ENCODE measurements at regions not wholly inside any gene's neighbourhood (a gene's known extent, or its start where the extent isn't known, plus 50 kb on each side); places are given as distances from the start of the nearest gene placed in this dataset.
A peak's percentile ranks its signal among the peaks of the same experiment; 100 is the strongest.

DNA sequence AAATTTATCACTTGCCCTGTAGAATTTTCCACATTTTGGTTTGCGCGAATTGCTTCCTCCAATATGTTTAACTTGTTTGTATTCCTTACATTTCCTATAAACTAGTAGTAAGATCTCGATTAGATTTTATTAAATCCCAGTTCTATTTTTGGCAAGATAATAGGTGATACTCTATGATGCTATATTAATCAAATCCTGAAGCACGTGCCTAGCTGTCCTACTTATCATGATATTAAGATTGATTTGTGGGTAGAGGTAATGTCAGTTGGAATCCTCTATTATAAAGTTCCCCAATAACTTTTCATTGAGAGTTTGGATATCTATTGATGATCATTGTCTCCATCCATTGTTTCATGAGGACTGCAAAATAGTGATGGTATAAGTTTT lies 82.8 kb upstream of the RIPOR2 start:
- no peak for DNase-seq
- WGBS, 2 donors, result 78 to 87% methylated on average over 4 of the region's 4 CpGs
- Histone ChIP-seq H3K9me3 (no peaks in the 10 kb centered on the region), H3K36me3 (ENCODE audit: low read depth, missing control alignments) (no peaks in the 10 kb centered on the region), H3K27me3 (no peaks in the 10 kb centered on the region), H3K4me3 (no peak overlapping the region), H3K4me1 (no peaks in the 10 kb centered on the region), H3K27ac (no peak overlapping the region)
- TF ChIP-seq, protein P1, sequence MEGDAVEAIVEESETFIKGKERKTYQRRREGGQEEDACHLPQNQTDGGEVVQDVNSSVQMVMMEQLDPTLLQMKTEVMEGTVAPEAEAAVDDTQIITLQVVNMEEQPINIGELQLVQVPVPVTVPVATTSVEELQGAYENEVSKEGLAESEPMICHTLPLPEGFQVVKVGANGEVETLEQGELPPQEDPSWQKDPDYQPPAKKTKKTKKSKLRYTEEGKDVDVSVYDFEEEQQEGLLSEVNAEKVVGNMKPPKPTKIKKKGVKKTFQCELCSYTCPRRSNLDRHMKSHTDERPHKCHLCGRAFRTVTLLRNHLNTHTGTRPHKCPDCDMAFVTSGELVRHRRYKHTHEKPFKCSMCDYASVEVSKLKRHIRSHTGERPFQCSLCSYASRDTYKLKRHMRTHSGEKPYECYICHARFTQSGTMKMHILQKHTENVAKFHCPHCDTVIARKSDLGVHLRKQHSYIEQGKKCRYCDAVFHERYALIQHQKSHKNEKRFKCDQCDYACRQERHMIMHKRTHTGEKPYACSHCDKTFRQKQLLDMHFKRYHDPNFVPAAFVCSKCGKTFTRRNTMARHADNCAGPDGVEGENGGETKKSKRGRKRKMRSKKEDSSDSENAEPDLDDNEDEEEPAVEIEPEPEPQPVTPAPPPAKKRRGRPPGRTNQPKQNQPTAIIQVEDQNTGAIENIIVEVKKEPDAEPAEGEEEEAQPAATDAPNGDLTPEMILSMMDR (IDR thresholded peaks at IDR 0.05), result no peak
- TF ChIP-seq POLR2A (IDR thresholded peaks at IDR 0.05), result no peak
- intact Hi-C loops (cut with DNase I; ENCODE audit: low total_unique reads), result loop anchor here (10.0 kb wide), 1 partner anchor 164 kb away; no protein-coding TSS in a partner anchor

DNA sequence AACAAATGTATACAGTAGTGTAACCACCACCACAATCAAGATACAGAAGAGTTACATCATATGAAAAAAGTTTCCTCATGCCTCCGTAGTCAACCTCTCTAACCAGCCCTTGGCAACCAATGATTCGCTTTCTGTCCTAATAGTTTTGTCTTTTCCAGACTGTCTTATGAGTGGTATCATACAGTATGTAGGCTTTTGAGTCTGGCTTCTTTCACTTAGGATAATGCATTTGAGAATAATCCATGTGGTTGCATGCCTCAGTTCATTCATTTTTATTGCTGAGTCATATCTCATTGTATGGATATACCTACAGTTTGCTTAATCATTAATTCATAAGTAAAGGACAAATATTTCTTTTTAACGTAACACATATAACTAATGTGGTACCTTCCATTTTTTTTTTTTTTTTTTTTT lies 86.4 kb upstream of the RIPOR2 start:
- H3K4me1 ChIP-seq, result no peaks in the 10 kb centered on the region
- H3K4me3 ChIP-seq, result no peak overlapping the region
- no peaks in the 10 kb centered on the region for H3K36me3 ChIP-seq (ENCODE audit: low read depth, missing control alignments)
- no peak for TF ChIP-seq POLR2A (IDR thresholded peaks at IDR 0.05)
- TF ChIP-seq, protein P1 (IDR thresholded peaks at IDR 0.05), result no peak
- H3K9me3 ChIP-seq, result no peaks in the 10 kb centered on the region
- no peak for DNase-seq
- 76 to 89% methylated on average over 3 of the region's 3 CpGs for WGBS, 2 donors
- H3K27me3 ChIP-seq, result no peaks in the 10 kb centered on the region
- no peak overlapping the region for H3K27ac ChIP-seq
- intact Hi-C loops (cut with DNase I; ENCODE audit: low total_unique reads), result no loop called here

DNA sequence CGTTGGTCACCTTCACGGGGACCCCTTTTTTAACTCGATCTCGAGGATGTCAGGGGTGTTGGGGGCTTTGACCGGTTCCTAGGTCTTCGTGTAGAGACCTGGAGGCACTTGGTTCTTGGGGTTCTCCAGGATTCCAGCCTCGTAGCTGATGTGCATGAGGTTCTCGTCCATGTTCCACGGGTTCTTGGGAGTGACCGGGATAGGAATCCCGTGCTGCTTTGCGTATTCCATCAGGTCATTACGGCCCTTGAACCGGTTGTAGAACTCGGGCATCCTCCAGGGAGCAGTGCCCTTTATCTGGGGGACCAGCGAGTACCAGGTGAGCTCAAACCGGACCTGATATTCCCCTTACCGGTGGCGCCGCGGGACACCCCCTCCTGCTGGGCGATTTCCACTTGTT lies 88.0 kb upstream of the RIPOR2 start:
- Histone ChIP-seq H3K9me3 (no peaks in the 10 kb centered on the region), H3K4me3 (no peak overlapping the region), H3K36me3 (ENCODE audit: low read depth, missing control alignments) (no peaks in the 10 kb centered on the region), H3K27ac (no peak overlapping the region), H3K27me3 (no peaks in the 10 kb centered on the region), H3K4me1 (no peaks in the 10 kb centered on the region)
- intact Hi-C loops (cut with DNase I; ENCODE audit: low total_unique reads), result no loop called here
- TF ChIP-seq, protein P1 (IDR thresholded peaks at IDR 0.05), result no peak
- TF ChIP-seq POLR2A (IDR thresholded peaks at IDR 0.05), result no peak
- peak; percentile 27 for DNase-seq
- 71 to 86% methylated on average over 9 to 22 of the region's 22 CpGs for WGBS, 2 donors

DNA sequence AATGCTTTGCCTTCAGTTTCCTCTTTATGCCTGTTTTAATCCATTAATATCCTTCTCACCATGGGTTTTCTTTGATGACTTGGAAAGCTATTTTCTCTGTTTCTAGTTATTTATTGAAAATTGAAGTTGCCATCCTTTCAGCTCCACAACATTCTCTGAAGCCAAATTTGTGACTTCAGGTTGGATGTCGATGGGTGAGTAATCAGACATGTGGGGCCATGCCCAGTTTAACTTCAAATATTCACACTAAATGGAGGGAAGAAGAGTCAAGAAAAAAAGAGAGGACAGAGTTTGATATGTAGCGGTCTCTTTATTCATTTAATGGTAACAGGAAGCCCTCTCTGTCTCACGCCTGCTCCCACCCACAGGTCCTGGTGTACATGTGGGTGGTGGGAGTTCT lies 89.1 kb upstream of the RIPOR2 start:
- intact Hi-C loops (cut with DNase I; ENCODE audit: low total_unique reads), result no loop called here
- WGBS, 2 donors, result 82 to 95% methylated on average over 3 of the region's 3 CpGs
- TF ChIP-seq, protein P1 (IDR thresholded peaks at IDR 0.05), result no peak
- TF ChIP-seq POLR2A (IDR thresholded peaks at IDR 0.05), result no peak
- Histone ChIP-seq H3K27me3 (no peaks in the 10 kb centered on the region), H3K27ac (no peak overlapping the region), H3K4me1 (no peaks in the 10 kb centered on the region), H3K36me3 (ENCODE audit: low read depth, missing control alignments) (no peaks in the 10 kb centered on the region), H3K9me3 (no peaks in the 10 kb centered on the region), H3K4me3 (no peak overlapping the region)
- no peak for DNase-seq

DNA sequence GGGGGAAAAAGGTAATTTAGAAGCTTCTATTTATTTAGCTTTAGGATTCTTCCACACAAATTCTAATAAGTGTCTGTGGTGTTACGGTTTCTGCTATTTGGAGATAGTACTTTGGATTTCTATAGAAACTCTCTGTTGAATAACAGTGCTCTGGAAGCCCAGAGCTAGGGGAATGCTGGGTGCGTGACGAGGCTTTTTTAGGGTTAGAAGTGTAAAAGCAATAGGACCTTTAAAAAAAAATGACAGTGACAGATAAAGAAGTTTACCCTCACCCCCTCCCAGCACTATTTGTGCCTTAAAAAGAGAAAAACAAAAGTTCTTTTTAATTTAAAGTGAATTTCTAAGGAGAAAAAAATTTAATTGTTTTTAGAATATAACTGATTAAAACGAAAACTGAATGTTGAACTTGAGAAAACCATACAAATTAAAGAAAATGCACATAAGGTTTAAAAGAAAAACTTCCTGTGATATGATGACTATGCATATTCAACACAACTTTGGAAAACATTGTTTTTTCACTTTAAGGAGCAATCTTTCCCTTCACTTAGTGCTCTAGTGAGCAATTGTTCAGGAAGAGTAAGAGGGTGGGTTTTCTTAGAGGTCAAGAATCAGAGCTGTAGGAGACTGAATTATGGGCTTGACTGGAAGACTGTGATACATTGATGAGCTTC lies 89.6 kb upstream of the RIPOR2 start:
- Histone ChIP-seq H3K9me3 (no peaks in the 10 kb centered on the region), H3K4me3 (no peak overlapping the region), H3K36me3 (ENCODE audit: low read depth, missing control alignments) (no peaks in the 10 kb centered on the region), H3K27me3 (no peaks in the 10 kb centered on the region), H3K27ac (no peak overlapping the region), H3K4me1 (no peaks in the 10 kb centered on the region)
- no peak for TF ChIP-seq POLR2A (IDR thresholded peaks at IDR 0.05)
- TF ChIP-seq, protein P1 (IDR thresholded peaks at IDR 0.05), result no peak
- intact Hi-C loops (cut with DNase I; ENCODE audit: low total_unique reads), result no loop called here
- no peak for DNase-seq
- WGBS, 2 donors, result 83 to 89% methylated on average over 4 of the region's 4 CpGs
